GM20431 (cell line): ENCODE measurements at regions not wholly inside any gene's neighbourhood (a gene's known extent, or its start where the extent isn't known, plus 50 kb on each side); places are given as distances from the start of the nearest gene placed in this dataset.
"Not testable (repeated sequence)": the region's sequence is repeated elsewhere in the genome, so short reads cannot be mapped to it uniquely, and the experiment has no call there.

Source experiments
- in situ Hi-C: fragments of 300-500 bp; cut with MseI, MboI; formaldehyde crosslinking; loops from one replicate; pipeline ENCODE4 v1.15.0; 2020; ENCODE audit warnings: low sequenced_read_pairs; ENCODE audit not compliant: unreplicated experiment

- in situ Hi-C loops: no loop called here
These were observed 393.1 kb upstream of the KCND2 start for GRCh38 chr7:119879835-119880234.

GRCh38 chr7:119886007-119886406, 387.0 kb upstream of the KCND2 start:
- in situ Hi-C loops: no loop called here

- in situ Hi-C loops: not testable (repeated sequence)
These were observed 386.4 kb upstream of the KCND2 start for GRCh38 chr7:119886525-119886924.

GRCh38 chr7:119888251-119888650, 384.7 kb upstream of the KCND2 start:
- in situ Hi-C loops: no loop called here

- in situ Hi-C loops: no loop called here
These were observed 382.3 kb upstream of the KCND2 start for GRCh38 chr7:119890631-119891030.

DNA sequence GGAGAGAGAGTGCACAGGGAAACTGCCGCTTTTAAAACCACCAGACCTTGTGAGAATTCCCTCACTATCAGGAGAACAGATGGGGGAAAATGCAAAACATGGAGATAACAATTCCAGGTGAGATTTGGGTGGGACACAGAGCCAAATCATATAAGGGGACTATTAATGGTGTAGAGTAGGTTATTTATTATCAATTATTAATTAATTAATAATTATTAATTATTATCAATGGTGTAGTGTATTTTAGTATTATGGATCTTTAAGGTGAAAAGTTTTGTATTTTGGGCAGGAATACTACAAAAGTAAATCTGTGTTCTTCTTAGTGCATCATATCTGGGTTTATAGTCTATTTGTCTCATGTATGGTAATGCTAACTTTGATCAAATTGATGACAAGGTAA, 377.7 kb upstream of the KCND2 start:
- in situ Hi-C loops: no loop called here

- in situ Hi-C loops: no loop called here
These were observed 376.6 kb upstream of the KCND2 start for GRCh38 chr7:119896386-119896785.

DNA sequence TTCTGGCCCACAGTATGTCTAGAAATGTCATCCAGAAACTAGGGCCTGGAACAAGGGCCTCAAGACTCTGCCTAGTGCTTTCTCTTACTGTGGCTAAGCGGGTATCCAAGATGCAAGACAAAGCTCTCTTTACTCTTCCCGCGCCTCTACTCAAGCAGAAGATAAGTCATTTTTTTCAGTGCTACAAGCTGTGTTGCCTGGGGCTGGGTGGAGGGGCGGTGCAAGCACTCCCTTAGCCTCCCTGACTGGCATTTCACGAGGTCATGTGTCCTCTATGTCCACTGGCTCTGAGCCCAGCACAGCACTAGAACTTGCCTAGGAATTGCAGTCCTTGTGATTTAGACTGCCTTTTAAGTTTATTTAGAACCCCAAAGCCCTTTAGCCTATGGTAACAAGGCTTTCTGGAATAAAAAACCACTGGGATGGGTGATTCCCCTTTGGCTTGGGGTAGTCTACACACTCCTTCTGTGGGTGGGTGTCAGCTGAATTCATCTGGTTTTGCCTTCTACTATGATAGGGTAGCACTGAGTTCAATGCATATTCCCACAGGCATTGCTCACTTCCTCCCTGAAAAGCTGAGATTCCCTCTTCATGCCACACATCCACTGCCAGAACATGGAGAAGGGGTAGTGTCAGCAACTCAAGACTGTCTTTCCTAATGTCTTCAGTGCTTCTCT, 371.8 kb upstream of the KCND2 start:
- in situ Hi-C loops: no loop called here

GRCh38 chr7:119903085-119903484, 369.9 kb upstream of the KCND2 start:
- in situ Hi-C loops: no loop called here

- in situ Hi-C loops: no loop called here
These were observed 367.5 kb upstream of the KCND2 start for GRCh38 chr7:119905495-119905894.

DNA sequence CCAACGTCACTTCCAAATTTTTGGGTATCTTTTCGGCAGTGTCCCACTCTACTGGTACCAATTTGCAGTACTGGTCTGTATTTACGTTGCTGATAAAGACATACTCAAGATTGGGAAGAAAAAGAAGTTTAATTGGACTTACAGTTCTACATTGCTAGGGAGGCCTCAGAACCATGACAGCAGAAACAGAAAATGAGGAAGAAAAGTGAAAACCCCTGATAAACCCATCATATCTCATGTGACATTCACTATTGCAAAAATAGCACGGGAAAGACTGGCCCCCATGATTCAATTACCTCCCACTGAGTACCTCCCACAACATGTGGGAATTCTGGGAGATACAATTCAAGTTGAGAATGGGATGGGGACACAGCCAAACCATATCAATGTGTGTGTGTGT, 364.0 kb upstream of the KCND2 start:
- in situ Hi-C loops: no loop called here

- in situ Hi-C loops: not testable (repeated sequence)
These were observed 358.9 kb upstream of the KCND2 start for GRCh38 chr7:119914119-119914518.

GRCh38 chr7:119916501-119916900, 356.5 kb upstream of the KCND2 start:
- in situ Hi-C loops: no loop called here

DNA sequence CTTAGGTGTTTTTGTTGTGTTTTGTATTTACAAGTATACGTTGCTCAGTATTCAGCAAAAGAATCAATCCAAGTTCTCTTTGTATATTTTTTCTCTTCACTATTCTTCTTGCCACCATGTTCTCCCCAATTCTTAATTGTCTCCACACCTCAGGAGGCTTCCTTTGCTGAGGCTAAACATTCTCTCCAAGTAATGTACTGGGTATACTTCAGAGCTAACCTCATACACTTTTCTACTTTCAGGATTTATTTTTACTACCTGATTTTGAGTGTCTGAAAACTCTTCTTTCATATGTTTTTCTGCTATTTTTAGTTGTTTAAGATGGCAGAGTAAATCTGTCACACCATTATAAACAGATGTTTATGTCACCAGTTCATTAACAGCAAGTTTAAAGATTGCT, 354.8 kb upstream of the KCND2 start:
- in situ Hi-C loops: no loop called here

DNA sequence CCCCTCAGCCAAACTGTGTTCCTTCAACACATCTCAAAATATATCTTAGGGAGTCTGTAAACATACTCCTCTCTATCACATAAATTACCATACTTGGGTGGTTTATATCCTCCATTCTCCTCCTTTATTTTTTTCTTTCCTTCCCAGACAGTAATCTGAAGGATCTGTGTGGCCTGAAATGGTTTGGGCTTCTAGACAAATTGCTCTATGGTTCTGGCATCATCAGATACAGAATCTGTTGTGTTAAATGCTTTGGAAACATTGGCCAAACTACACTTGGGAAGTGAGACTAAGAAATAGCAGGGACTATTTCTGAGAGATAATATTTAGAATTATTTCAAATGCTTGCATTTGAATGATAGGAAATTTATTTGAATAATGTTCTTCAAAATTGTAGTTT, 353.0 kb upstream of the KCND2 start:
- in situ Hi-C loops: no loop called here

DNA sequence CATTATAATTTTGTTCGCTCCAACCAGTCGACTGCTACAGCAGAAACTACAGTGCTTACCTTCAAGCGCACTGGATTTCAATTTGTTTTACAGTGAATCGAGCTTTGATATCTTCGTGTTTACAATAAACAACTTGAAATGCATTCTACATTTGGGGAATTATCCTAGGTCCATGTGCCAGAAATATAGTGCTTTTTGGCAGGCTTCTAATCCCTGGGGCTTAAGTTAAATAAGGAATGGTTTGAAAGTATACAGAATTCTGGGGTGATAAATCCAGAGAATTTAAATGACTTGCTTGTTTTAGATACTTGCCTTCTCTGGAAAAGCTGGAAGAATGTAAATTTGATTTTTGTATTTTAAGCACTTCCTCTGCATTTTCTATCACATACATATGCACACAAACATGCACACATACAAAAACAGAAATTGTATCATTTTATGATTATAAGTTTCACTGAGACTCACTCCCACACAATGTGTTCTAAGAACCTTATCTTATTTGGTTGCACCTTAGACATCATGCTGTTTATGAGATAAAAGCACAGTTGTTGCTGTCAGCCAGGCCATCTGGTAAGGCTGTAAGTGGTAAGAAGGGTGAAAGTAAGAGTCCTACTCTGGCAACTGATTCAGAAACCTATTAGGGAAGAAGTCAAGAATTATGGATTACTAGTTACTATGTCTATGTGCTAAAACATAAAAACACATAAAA, 347.2 kb upstream of the KCND2 start:
- in situ Hi-C loops: loop anchor here (25.0 kb wide), 2 partner anchors 337 to 637 kb away; partner anchors contain the start of gene KCND2

DNA sequence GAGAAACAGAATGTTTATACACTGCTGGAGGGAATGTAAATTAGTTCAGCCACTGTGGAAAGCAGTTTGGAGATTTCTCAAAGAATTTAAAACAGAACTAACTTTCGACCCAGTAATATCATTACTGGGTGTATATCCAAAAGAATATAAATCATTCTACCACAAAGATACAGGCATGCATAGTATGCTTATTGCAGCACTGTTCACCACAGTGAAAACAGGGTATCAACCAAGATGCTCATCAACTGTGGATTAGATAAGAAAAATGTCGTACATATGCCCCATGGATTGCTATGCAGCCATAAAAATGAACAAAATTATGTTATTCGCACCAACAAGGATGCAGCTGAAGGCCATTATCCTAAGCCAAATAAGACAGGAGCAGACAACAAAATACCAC, 343.1 kb upstream of the KCND2 start:
- in situ Hi-C loops: loop anchor here (25.0 kb wide), 2 partner anchors 332 to 632 kb away; partner anchors contain the start of gene KCND2

GRCh38 chr7:119931230-119931824, 341.6 kb upstream of the KCND2 start:
- in situ Hi-C loops: loop anchor here (25.0 kb wide), 2 partner anchors 331 to 631 kb away; partner anchors contain the start of gene KCND2

DNA sequence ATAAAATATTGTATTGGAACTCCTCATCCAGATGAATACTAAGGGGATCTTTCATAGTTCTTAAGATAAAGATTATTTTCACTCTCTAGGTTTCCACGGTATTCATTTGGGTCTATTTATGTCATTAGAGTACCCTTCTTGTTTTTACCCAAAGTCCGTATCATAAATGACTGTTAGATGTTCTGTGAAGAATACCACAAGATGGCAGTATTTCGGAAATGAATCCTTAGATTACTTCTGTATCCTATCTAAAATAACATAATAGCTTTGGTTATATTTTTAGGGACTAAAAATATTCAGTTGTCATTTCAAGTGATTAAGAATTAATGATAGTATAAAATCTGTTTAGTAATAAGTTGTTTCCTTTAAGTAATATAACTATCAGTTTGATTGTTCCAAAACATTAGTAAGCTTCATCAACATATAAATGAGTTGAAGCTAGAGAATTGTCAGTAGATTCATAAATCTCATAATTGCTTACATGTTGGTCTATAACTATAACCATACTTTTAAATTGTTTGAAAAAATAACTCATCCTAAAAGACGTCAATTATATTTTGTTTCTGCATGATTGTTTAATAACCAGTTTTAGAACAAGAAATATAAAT, 337.5 kb upstream of the KCND2 start:
- in situ Hi-C loops: loop anchor here (25.0 kb wide), 2 partner anchors 327 to 627 kb away; partner anchors contain the start of gene KCND2

GRCh38 chr7:119936836-119937235, 336.1 kb upstream of the KCND2 start:
- in situ Hi-C loops: loop anchor here (25.0 kb wide), 2 partner anchors 325 to 625 kb away; partner anchors contain the start of gene KCND2

GRCh38 chr7:119937745-119938144, 335.2 kb upstream of the KCND2 start:
- in situ Hi-C loops: loop anchor here (25.0 kb wide), 2 partner anchors 325 to 625 kb away; partner anchors contain the start of gene KCND2
